ENCODE measurements at regions not wholly inside any gene's neighbourhood (a gene's known extent, or its start where the extent isn't known, plus 50 kb on each side); places are given as distances from the start of the nearest gene placed in this dataset.

DNA sequence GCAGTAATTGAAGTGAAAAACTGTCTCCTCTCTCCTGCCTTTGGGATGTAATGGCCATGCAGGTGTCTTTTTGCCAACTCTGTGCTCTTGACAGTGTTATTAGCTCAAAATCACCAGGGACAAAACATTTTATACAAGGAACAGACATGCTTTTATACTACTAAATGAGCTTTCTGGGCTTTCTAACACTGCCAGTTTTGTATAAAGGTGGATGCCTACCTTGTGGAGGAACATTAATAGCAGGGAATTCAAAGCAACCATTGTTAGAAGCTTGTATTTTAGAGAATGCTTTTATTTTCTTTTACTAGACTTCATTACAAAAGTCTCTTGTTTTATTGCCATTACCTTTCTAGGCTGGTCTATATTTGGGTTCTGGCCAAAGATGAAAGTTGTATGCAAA is 54.7 kb upstream of the ARSJ start:
- TF ChIP-seq, protein P1, sequence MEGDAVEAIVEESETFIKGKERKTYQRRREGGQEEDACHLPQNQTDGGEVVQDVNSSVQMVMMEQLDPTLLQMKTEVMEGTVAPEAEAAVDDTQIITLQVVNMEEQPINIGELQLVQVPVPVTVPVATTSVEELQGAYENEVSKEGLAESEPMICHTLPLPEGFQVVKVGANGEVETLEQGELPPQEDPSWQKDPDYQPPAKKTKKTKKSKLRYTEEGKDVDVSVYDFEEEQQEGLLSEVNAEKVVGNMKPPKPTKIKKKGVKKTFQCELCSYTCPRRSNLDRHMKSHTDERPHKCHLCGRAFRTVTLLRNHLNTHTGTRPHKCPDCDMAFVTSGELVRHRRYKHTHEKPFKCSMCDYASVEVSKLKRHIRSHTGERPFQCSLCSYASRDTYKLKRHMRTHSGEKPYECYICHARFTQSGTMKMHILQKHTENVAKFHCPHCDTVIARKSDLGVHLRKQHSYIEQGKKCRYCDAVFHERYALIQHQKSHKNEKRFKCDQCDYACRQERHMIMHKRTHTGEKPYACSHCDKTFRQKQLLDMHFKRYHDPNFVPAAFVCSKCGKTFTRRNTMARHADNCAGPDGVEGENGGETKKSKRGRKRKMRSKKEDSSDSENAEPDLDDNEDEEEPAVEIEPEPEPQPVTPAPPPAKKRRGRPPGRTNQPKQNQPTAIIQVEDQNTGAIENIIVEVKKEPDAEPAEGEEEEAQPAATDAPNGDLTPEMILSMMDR (IDR thresholded peaks at IDR 0.05), result no peak
- TF ChIP-seq POLR2A (IDR thresholded peaks at IDR 0.05), result no peak

Measured in body of pancreas (tissue), 4 donors.